Natural killer cell treated with Interleukin-12 subunit alpha and Interleukin-12 subunit beta and Interleukin-15 and Interleukin-18, amount 100 ng/mL, for 72 hours (primary cell): ENCODE measurements at regions not wholly inside any gene's neighbourhood (a gene's known extent, or its start where the extent isn't known, plus 50 kb on each side); places are given as distances from the start of the nearest gene placed in this dataset.
A peak's percentile ranks its signal among the peaks of the same experiment; 100 is the strongest.
"Not testable (repeated sequence)": the region's sequence is repeated elsewhere in the genome, so short reads cannot be mapped to it uniquely, and the experiment has no call there.

Experiments
- ATAC-seq, 2 donors: fragments of 150-1000 bp; cut with Tn5 transposase in 1 of 2; sonication (Bioruptor Pico), chemical (Tn5 transposase) in 1 of 2; 2 replicates each; pipeline ENCODE4 v1.10.0; 2021
- DNase-seq: peaks from one replicate; pipeline ENCODE4 v3.0.0; 2022; ENCODE audit warnings: low spot score
- H3K27ac Mint-ChIP-seq, 2 donors: 1 replicate in 1 of 2; 2 replicates in 1 of 2; pipeline ENCODE4 v1.8.0; 2022; ENCODE audit warnings: mixed read lengths in 2 of 2, mild to moderate bottlenecking in 1 of 2, moderate library complexity in 1 of 2
- H3K27me3 Mint-ChIP-seq, 2 donors: 1 replicate in 1 of 2; 2 replicates in 1 of 2; pipeline ENCODE4 v1.8.0; 2022; ENCODE audit warnings: mixed read lengths in 2 of 2
- H3K36me3 Mint-ChIP-seq: one replicate; pipeline ENCODE4 v1.8.0; 2022; ENCODE audit warnings: mixed read lengths
- H3K4me1 Mint-ChIP-seq, 2 donors: 1 replicate in 1 of 2; 2 replicates in 1 of 2; pipeline ENCODE4 v1.8.0; 2022; ENCODE audit warnings: low read depth in 2 of 2, mixed read lengths in 2 of 2, mild to moderate bottlenecking in 1 of 2
- H3K4me3 Mint-ChIP-seq: one replicate; pipeline ENCODE4 v1.8.0; 2022; ENCODE audit warnings: mixed read lengths
- H3K9me3 Mint-ChIP-seq: 2 replicates; pipeline ENCODE4 v1.8.0; 2022; ENCODE audit warnings: mixed read lengths

- Mint-ChIP-seq H3K36me3 (no peaks in the 10 kb centered on the region), H3K4me1 (peaks cover 7 to 10% of the 10 kb centered on the region in 2 donors), H3K27ac (no peak overlapping the region), H3K4me3 (no peak overlapping the region), H3K27me3 (no peaks in the 10 kb centered on the region), H3K9me3 (no peaks in the 10 kb centered on the region)
- ATAC-seq (peak in 1 of 2 donors; percentile 1), DNase-seq (no peak)
These were observed 183.4 kb downstream of the GOLGA6L6 start for GRCh38 chr15:20358066-20358778.

GRCh38 chr15:20357481-20358065, 184.0 kb downstream of the GOLGA6L6 start:
- DNase-seq (no peak), ATAC-seq (no peak)
- Mint-ChIP-seq H3K27ac (no peak overlapping the region), H3K9me3 (no peaks in the 10 kb centered on the region), H3K36me3 (no peaks in the 10 kb centered on the region), H3K4me1 (peaks cover 7 to 14% of the 10 kb centered on the region in 2 donors), H3K4me3 (no peak overlapping the region), H3K27me3 (no peaks in the 10 kb centered on the region)

- ATAC-seq (no peak), DNase-seq (no peak)
- H3K27ac Mint-ChIP-seq = peak overlapping the region in 1 of 2 donors; percentile 84
- no peak overlapping the region for H3K4me3 Mint-ChIP-seq
- H3K9me3 Mint-ChIP-seq = no peaks in the 10 kb centered on the region
- H3K36me3 Mint-ChIP-seq = no peaks in the 10 kb centered on the region
- H3K4me1 Mint-ChIP-seq = peaks cover 7 to 18% of the 10 kb centered on the region in 2 donors
- H3K27me3 Mint-ChIP-seq = no peaks in the 10 kb centered on the region
These were observed 184.6 kb downstream of the GOLGA6L6 start for GRCh38 chr15:20356911-20357480.

GRCh38 chr15:20356444-20356910, 185.1 kb downstream of the GOLGA6L6 start:
- DNase-seq (peak; percentile 84), ATAC-seq (peak; percentile 14 to 65)
- H3K4me1 Mint-ChIP-seq = peaks cover 7 to 20% of the 10 kb centered on the region in 2 donors
- no peaks in the 10 kb centered on the region for H3K27me3 Mint-ChIP-seq
- H3K36me3 Mint-ChIP-seq = no peaks in the 10 kb centered on the region
- H3K27ac Mint-ChIP-seq = peak overlapping the region; percentile 13 to 84
- no peak overlapping the region for H3K4me3 Mint-ChIP-seq
- H3K9me3 Mint-ChIP-seq = no peaks in the 10 kb centered on the region

- Mint-ChIP-seq H3K4me3 (no peak overlapping the region), H3K9me3 (no peaks in the 10 kb centered on the region), H3K27me3 (peaks cover 0 to 4% of the 10 kb centered on the region in 2 donors), H3K27ac (peak overlapping the region in 1 of 2 donors; percentile 84), H3K36me3 (no peaks in the 10 kb centered on the region), H3K4me1 (peaks cover 7 to 26% of the 10 kb centered on the region in 2 donors)
- no peak for DNase-seq
- ATAC-seq = no peak
These were observed 186.2 kb downstream of the GOLGA6L6 start for GRCh38 chr15:20355256-20355868.

- not testable (repeated sequence) for H3K4me3 Mint-ChIP-seq, H3K36me3 Mint-ChIP-seq, H3K9me3 Mint-ChIP-seq, H3K27me3 Mint-ChIP-seq, ATAC-seq, DNase-seq
- Mint-ChIP-seq H3K4me1 (peaks cover 7 to 28% of the 10 kb centered on the region in 2 donors), H3K27ac (peak overlapping the region in 1 of 2 donors; percentile 84)
These were observed 186.7 kb downstream of the GOLGA6L6 start for GRCh38 chr15:20354884-20355223.

GRCh38 chr15:20353966-20354883, 187.4 kb downstream of the GOLGA6L6 start:
- Mint-ChIP-seq H3K4me1 (peaks cover 7 to 31% of the 10 kb centered on the region in 2 donors), H3K4me3 (no peak overlapping the region), H3K36me3 (no peaks in the 10 kb centered on the region), H3K9me3 (no peaks in the 10 kb centered on the region), H3K27me3 (peaks cover 0 to 8% of the 10 kb centered on the region in 2 donors), H3K27ac (no peak overlapping the region)
- ATAC-seq (peak in 1 of 2 donors; percentile 25), DNase-seq (no peak)

GRCh38 chr15:20352241-20353200, 189.1 kb downstream of the GOLGA6L6 start:
- ATAC-seq = no peak

GRCh38 chr15:20351448-20351971, 190.1 kb downstream of the GOLGA6L6 start:
- Mint-ChIP-seq H3K27me3 (peaks cover 0 to 8% of the 10 kb centered on the region in 2 donors), H3K36me3 (no peaks in the 10 kb centered on the region), H3K4me1 (peaks cover 5 to 28% of the 10 kb centered on the region in 2 donors), H3K4me3 (no peak overlapping the region), H3K9me3 (no peaks in the 10 kb centered on the region), H3K27ac (no peak overlapping the region)
- DNase-seq (no peak), ATAC-seq (no peak)

More at GRCh38 chr15:20352241-20353200, 189.1 kb downstream of the GOLGA6L6 start:
- Mint-ChIP-seq H3K9me3 (no peaks in the 10 kb centered on the region), H3K36me3 (no peaks in the 10 kb centered on the region), H3K4me1 (peaks cover 7 to 31% of the 10 kb centered on the region in 2 donors), H3K27me3 (peaks cover 0 to 8% of the 10 kb centered on the region in 2 donors), H3K27ac (no peak overlapping the region), H3K4me3 (no peak overlapping the region)
- DNase-seq = no peak

- ATAC-seq (no peak), DNase-seq (no peak)
- Mint-ChIP-seq H3K9me3 (no peaks in the 10 kb centered on the region), H3K36me3 (no peaks in the 10 kb centered on the region), H3K27ac (no peak overlapping the region), H3K4me3 (no peak overlapping the region), H3K27me3 (peaks cover 0 to 8% of the 10 kb centered on the region in 2 donors), H3K4me1 (peaks cover 0 to 21% of the 10 kb centered on the region in 2 donors)
These were observed 191.7 kb downstream of the GOLGA6L6 start for GRCh38 chr15:20349774-20350498.

GRCh38 chr15:20348900-20349773, 192.5 kb downstream of the GOLGA6L6 start:
- H3K27me3 Mint-ChIP-seq = peaks cover 0 to 8% of the 10 kb centered on the region in 2 donors
- no peaks in the 10 kb centered on the region for H3K9me3 Mint-ChIP-seq
- H3K27ac Mint-ChIP-seq = no peak overlapping the region
- H3K4me3 Mint-ChIP-seq = no peak overlapping the region
- H3K4me1 Mint-ChIP-seq = peaks cover 0 to 21% of the 10 kb centered on the region in 2 donors
- ATAC-seq (no peak), DNase-seq (no peak)
- no peaks in the 10 kb centered on the region for H3K36me3 Mint-ChIP-seq
